ENCODE measurements at regions not wholly inside any gene's neighbourhood (a gene's known extent, or its start where the extent isn't known, plus 50 kb on each side); places are given as distances from the start of the nearest gene placed in this dataset.

DNA sequence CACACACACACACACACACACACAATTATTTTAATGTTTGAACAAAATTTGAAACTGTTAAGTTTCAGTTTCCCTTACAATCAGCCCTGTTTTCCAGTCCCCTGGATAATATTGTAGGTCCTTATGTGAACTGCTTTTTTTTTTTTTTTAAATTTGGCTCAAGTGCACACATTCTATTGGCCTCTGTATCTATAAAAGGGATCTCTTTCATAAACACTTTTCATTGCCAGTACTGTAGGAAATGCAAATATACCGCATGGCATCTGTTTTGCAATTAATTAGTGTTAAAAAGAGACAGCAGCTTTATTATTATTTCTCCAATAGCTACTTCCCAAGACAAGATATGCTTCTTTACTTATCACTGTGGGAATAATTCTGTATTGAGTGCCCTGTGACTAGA lies 738.7 kb downstream of the EPHA4 start:
- ChIA-PET POLR2A (no interaction called here), CTCF (no interaction called here)

GRCh38 chr2:220835583-220835982 lies 736.5 kb downstream of the EPHA4 start:
- ChIA-PET CTCF (no interaction called here), POLR2A (no interaction called here)

DNA sequence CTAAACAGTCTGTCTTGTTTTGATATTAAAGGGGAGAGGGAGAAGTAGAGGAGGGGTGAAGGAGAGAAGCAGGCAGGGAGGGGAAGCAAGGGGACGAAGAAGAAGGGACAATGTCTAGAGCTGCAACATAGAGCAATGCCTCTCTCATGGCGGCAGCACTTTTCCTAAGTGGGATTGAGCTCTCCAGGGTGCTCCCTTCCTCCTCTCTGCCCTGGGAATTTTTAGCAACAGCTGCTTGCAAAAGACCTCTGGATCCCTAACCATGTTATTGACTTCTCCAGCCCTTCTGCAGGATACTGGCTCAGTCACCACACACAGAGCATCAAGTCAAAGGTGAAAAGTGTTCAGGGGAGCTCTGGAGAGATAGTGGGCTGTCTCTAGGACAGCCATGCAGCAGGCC lies 734.9 kb downstream of the EPHA4 start:
- POLR2A ChIA-PET, result no interaction called here
- CTCF ChIA-PET, result no interaction called here

GRCh38 chr2:220842901-220843665 lies 729.0 kb downstream of the EPHA4 start:
- ChIA-PET CTCF (interaction anchor here (0.5 kb wide), 1 partner anchor 240 kb away, joined by 3 read pairs; no protein-coding TSS in a partner anchor), POLR2A (no interaction called here)

DNA sequence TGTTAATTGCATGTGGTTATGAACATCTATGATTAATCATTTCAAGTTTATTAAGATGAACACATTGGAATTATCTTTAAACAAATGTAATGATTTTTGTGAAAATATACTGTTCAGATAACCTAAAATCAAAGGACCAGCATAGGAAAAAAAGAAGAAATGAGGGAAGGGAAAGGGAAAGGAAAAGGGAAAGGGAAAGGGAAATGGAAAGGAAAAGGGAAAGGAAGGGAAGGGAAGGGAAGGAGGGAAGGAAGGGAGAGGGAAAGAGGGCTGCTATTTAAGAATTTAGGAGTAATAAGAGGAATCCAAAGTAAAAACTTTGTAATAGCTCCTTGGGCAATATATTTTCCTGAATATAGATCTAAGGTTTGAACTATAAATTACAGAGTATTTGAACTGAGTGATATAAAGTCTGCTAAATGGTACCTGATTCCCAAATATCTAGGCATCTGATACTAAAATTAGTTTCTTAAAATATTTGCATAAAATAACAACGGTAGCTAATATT lies 726.3 kb downstream of the EPHA4 start:
- CTCF ChIA-PET, result no interaction called here
- POLR2A ChIA-PET, result no interaction called here

DNA sequence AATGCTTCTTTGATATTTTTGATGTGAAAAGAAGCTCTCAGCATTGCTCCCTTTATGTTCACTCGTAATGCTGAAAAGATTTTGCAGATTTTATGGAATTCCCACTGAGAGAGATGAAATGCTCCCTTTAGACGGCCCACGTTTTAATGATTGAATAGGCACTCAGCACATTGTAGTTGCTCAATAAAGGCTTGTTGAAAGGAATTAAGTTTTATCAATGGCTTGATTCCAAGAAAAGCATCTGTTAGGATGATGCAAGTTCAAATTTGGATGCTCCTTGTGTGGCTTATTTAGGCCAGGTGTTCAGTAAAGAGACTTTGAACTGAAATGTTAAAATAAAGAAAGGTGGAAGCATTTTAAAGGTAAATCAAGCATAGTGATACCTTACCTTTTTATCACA lies 725.1 kb downstream of the EPHA4 start:
- ChIA-PET POLR2A (no interaction called here), CTCF (no interaction called here)

GRCh38 chr2:220847589-220847988 lies 724.5 kb downstream of the EPHA4 start:
- CTCF ChIA-PET, result no interaction called here
- POLR2A ChIA-PET, result no interaction called here

GRCh38 chr2:220849433-220849832 lies 722.7 kb downstream of the EPHA4 start:
- POLR2A ChIA-PET, result no interaction called here
- CTCF ChIA-PET, result no interaction called here

- POLR2A ChIA-PET, result no interaction called here
- CTCF ChIA-PET, result no interaction called here
Observed at GRCh38 chr2:220850116-220850515, 722.0 kb downstream of the EPHA4 start.

DNA sequence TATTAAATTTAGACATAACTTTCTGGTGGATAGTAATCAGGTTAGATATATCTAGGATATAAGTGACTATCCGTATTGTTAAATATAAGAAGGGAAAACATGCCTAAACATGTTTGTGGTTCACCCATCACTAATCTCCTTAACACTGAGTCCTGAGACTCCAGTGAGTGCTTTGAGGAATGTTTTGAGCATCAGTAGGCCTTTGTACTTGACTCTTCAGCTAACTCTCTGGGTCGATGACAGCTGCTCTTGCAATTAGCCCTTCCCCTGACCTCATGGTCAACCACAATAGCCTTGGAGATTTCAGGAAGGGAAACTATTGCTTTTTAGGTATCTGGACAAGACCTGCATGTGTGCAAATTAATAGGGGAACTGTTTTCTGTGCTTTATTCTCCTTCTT lies 716.8 kb downstream of the EPHA4 start:
- ChIA-PET CTCF (no interaction called here), POLR2A (no interaction called here)

GRCh38 chr2:220856486-220856885 lies 715.6 kb downstream of the EPHA4 start:
- ChIA-PET POLR2A (no interaction called here), CTCF (interaction anchor here (0.6 kb wide), 1 partner anchor 147 kb away, joined by 3 read pairs; no protein-coding TSS in a partner anchor)

DNA sequence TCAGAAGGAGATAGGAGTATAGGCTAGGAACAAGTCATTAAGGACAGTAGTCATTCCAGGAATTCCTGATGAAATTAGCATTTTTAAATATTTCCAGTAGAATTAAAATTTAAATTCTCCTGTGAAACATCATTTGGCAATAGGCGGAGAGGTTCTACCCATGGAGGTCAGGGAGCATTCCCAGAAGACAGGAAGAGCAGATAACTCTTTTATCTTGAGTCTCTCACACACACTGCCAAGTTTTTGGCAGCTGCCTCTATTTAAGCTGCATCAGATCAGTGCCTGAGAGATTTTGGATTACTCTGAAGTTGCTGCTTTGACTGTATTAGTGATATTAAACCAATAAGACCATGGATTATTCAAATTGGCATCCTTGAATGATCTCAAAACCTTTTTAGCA lies 714.7 kb downstream of the EPHA4 start:
- POLR2A ChIA-PET, result no interaction called here
- CTCF ChIA-PET, result no interaction called here

GRCh38 chr2:220858101-220858500 lies 714.0 kb downstream of the EPHA4 start:
- POLR2A ChIA-PET, result no interaction called here
- CTCF ChIA-PET, result no interaction called here

- CTCF ChIA-PET, result no interaction called here
Observed at GRCh38 chr2:220871909-220872308, 700.2 kb downstream of the EPHA4 start.

DNA sequence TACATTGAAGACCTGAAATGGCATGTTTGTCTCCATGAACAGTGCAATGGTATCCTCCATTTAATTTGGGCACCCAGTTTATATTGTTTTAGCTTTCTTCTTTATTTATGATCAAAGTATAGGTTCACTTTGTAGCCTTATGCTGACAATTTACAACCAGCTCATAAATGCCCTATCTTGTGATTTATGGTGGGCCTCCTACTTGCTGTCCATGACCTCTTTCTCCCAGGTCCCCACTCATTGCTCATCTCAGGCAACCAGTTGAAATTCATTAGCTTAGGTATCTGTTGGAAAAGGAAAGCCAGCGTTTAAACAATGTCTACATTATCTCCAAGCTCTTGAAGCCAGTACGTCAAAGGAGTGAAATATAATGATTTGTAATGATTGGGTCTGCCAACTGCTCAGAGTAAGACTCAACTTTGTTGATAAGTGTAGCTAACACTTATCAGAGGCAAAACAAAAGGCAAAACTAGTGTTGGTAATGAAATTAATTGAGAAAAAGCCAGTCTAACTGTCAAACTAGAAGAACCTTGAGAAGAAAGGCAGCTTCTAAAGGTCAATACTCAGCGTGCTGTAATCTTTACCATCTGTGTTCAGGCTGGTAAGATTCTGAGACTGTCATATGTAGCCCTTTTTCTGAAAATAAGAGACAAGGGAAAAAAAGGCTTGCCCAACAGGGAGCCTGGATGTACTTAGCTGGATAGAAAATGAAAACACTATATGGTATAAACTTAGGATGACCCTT lies 695.9 kb downstream of the EPHA4 start:
- ChIA-PET POLR2A (no interaction called here), CTCF (no interaction called here)

More at GRCh38 chr2:220871909-220872308, 700.2 kb downstream of the EPHA4 start:
- POLR2A ChIA-PET, result no interaction called here

GRCh38 chr2:220877491-220877890 lies 694.6 kb downstream of the EPHA4 start:
- ChIA-PET POLR2A (no interaction called here), CTCF (interaction anchor here (0.5 kb wide), 1 partner anchor 730 kb away, joined by 3 read pairs; no protein-coding TSS in a partner anchor)

- POLR2A ChIA-PET, result no interaction called here
- CTCF ChIA-PET, result interaction anchor here (0.5 kb wide), 1 partner anchor 730 kb away, joined by 3 read pairs; no protein-coding TSS in a partner anchor
Observed at GRCh38 chr2:220877897-220878296, 694.2 kb downstream of the EPHA4 start.

DNA sequence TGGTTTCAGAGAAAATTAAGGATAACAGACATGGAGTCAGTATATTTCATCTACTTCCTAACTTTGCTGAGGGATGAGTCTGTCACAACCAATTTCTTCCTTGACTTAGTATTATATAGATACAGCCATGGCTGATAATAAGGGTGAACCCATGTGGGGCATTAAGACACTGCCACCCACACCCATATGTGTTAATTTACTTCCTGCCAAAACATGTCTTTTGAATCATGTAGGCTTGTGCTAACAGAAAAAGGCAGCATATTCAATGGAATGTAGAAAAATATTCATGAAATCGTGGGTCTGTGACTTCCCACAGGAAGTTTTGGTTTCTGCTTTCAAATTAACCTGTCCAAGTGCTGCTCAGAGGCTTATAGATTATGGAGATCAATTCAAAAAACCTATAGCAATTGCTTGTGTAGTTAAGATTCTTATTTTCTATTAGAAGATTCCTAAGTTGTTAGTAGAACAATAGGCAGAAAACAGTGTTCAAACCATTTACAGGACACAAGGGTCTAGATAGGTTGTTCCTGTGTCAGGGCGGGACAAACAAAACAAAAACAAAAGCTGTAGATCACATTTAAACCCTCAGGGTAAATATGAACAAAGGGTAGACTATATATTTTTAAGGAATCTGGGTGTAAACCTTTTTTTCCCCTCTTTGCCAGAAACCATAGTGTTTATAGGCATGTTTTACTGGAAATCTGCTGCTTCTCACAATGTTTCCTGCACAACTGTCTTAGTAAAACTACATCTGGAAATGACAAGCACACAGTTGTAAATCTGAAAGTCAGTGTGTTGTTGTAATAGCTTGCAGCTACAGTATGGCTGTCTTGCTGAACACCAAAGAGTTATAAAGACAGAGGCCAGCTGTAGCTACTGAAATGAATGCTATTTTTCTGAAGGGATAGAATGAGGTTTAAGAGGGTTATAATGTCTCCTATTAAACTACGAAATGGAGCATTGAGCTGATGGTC lies 691.2 kb downstream of the EPHA4 start:
- ChIA-PET CTCF (no interaction called here), POLR2A (no interaction called here)

DNA sequence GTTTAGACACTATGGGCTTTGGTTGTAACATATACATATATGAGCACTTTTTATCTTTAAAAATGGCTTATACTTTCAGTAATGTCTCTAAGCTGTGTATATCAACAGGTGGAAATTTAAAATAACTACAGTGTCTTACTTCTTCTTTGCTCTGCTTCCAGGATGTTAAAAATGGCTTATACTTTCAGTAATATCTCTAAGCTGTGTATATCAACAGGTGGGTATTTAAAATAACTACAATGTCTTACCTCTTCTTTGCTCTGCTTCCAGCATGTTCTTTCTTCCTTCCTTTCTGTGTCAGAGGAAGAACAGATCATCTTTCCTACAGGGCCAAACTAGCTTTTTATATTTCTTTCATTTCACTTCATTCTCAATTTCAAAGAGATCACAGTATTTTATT lies 689.6 kb downstream of the EPHA4 start:
- CTCF ChIA-PET, result no interaction called here
- POLR2A ChIA-PET, result no interaction called here

DNA sequence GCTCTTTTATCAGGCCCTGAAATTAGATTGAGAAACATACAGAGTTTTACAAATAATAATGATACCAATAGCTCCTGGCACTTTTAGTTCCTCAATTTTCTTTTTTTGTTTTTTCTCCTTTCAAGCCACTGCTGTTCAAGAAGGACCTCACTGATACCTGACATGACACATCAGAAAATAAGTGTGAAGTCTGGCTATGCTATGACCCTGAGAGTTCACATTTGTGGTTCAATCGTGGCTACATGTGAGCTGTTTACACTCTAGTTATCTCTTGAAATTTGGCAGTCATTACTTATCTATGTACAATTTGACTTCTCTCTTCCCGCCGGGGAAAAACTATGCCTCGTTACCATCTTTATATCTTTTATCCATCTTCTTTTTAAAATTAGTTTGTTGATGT lies 686.5 kb downstream of the EPHA4 start:
- CTCF ChIA-PET, result interaction anchor here (0.5 kb wide), 1 partner anchor 1000 kb away, joined by 4 read pairs; no protein-coding TSS in a partner anchor
- POLR2A ChIA-PET, result no interaction called here
